Body of pancreas (tissue), 4 donors: ENCODE measurements at regions not wholly inside any gene's neighbourhood (a gene's known extent, or its start where the extent isn't known, plus 50 kb on each side); places are given as distances from the start of the nearest gene placed in this dataset.

Experiments
- CTCF ChIP-seq, 7 experiments: fragments of 450-650 bp in 4 of 7; fragments of 200-600 bp in 3 of 7; sonication (generic) in 3 of 7; IDR thresholded peaks; one replicate each; pipeline ENCODE4 v1.5.1; 2016 to 2019; ENCODE audit warnings: antibody characterized with exemption in 7 of 7
- POLR2A ChIP-seq, 3 donors: fragments of 450-650 bp; IDR thresholded peaks; one replicate each; pipeline ENCODE4 v1.6.1; 2016; ENCODE audit warnings: antibody characterized with exemption in 3 of 3, mild to moderate bottlenecking in 2 of 3

GRCh38 chr9:28758971-28759370 is 1185.7 kb upstream of the C9orf72 start:
- no peak for TF ChIP-seq CTCF (IDR thresholded peaks at IDR 0.05)
- no peak for TF ChIP-seq POLR2A (IDR thresholded peaks at IDR 0.05)
